Urinary bladder (tissue), 3 donors: ENCODE measurements at regions not wholly inside any gene's neighbourhood (a gene's known extent, or its start where the extent isn't known, plus 50 kb on each side); places are given as distances from the start of the nearest gene placed in this dataset.
"Not testable (repeated sequence)": the region's sequence is repeated elsewhere in the genome, so short reads cannot be mapped to it uniquely, and the experiment has no call there.

ENCODE experiments used
- DNase-seq: peaks from one replicate; pipeline ENCODE4 v3.0.0-alpha.2; 2015; ENCODE audit errors: extremely low spot score
- H3K27ac ChIP-seq: one replicate; pipeline ENCODE4 v1.5.1; 2013; ENCODE audit warnings: low read depth, mild to moderate bottlenecking, moderate library complexity
- H3K36me3 ChIP-seq: one replicate; pipeline ENCODE4 v1.6.1; 2013; ENCODE audit warnings: mild to moderate bottlenecking, moderate library complexity; ENCODE audit not compliant: insufficient read depth
- H3K4me1 ChIP-seq: one replicate; pipeline ENCODE4 v1.6.1; 2013; ENCODE audit warnings: mild to moderate bottlenecking, moderate library complexity; ENCODE audit not compliant: insufficient read depth
- H3K4me3 ChIP-seq: one replicate; pipeline ENCODE4 v1.5.1; 2013; ENCODE audit warnings: low read depth, low read length
- WGBS: extraction: QIAGEN DNeasy Blood & Tissue Kit; methylation state at CpG from one replicate; pipeline ENCODE4 v1.1.7; 2013; 5-methylcytosine and 5-hydroxymethylcytosine counted together
- donor health status: healthy with polysubstance abuse.
- donor health status: healthy.

GRCh38 chr7:93028610-93029009, 89.2 kb downstream of the SAMD9 start:
- Histone ChIP-seq H3K36me3 (no peaks in the 10 kb centered on the region), H3K27ac (no peak overlapping the region), H3K4me3 (no peak overlapping the region), H3K4me1 (no peaks in the 10 kb centered on the region)
- 82% methylated on average over 3 of the region's 3 CpGs for WGBS
- DNase-seq, result no peak

GRCh38 chr7:93027044-93027443, 90.7 kb downstream of the SAMD9 start:
- WGBS, result 57% methylated on average over 5 of the region's 5 CpGs

DNA sequence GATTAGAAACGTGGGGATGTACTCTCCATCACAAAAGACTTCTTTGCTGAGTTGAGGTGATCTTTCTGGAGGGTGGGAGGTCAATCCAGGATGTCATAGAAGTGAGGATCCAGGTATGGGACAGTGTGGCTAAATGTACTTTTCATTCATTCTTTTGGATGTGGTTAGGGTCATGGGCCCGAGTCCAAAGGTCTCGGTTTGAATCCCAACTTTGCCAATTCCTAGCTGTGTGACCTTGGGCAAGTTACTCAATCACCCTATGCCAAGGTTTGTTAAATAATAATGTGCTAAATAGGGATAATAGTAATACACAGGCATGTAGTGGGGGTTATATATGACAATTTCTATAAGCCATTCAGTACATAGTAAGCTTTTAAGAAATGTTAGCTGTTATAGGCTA, 91.4 kb downstream of the SAMD9 start:
- Histone ChIP-seq H3K27ac (no peak overlapping the region), H3K4me1 (no peaks in the 10 kb centered on the region), H3K4me3 (no peak overlapping the region), H3K36me3 (no peaks in the 10 kb centered on the region)
- 75% methylated on average over 3 of the region's 3 CpGs for WGBS
- no peak for DNase-seq

More at GRCh38 chr7:93027044-93027443, 90.7 kb downstream of the SAMD9 start:
- Histone ChIP-seq H3K4me3 (no peak overlapping the region), H3K27ac (no peak overlapping the region), H3K36me3 (no peaks in the 10 kb centered on the region), H3K4me1 (no peaks in the 10 kb centered on the region)
- no peak for DNase-seq

GRCh38 chr7:93025389-93025788, 92.4 kb downstream of the SAMD9 start:
- WGBS, result 70% methylated on average over 2 of the region's 2 CpGs
- Histone ChIP-seq H3K27ac (no peak overlapping the region), H3K4me1 (no peaks in the 10 kb centered on the region), H3K36me3 (no peaks in the 10 kb centered on the region), H3K4me3 (no peak overlapping the region)
- no peak for DNase-seq

DNA sequence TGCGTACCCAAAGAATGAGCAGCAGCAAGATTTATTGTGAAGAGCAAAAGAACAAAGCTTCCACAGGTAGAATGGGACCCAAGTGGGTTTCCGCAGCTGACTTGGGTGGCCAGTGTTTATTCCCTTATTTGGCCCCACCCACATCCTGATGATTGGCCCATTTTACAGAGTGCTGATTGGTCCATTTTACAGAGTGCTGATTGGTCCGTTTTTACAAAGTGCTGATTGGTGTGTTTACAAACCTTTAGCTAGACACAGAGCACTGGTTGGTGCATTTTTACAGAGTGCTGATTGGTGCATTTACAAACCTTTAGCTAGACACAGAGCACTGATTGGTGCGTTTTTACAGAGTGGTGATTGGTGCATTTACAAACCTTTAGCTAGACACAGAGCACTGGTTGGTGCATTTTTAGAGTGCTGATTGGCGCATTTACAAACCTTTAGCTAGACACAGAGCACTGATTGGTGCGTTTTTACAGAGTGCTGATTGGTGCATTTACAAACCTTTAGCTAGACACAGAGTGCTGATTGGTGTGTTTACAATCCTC, 94.8 kb downstream of the SAMD9 start:
- H3K4me3 ChIP-seq, H3K27ac ChIP-seq, H3K36me3 ChIP-seq, DNase-seq, H3K4me1 ChIP-seq: not testable (repeated sequence)
- WGBS, result 95% methylated on average over 6 of the region's 6 CpGs

DNA sequence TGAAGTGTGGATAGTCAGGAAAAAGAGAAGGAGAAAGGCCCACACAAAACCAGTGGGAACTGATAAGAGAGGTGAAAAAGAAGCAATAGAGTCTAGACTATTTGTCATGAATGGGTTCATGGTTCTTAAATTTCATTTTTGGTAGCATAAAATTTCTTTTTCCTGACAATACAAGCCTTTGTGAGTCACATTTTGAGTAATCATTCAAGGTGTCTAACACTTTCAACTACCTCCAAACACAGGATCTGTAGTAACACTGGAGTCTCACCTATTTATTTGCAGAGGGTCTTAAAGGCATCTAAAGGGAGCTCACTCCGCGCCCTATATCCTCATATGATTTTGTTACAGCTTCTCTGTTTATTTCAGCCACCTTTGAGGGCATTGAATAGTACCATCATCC, 96.0 kb downstream of the SAMD9 start:
- DNase-seq, result no peak
- 96% methylated on average over 2 of the region's 2 CpGs for WGBS
- H3K36me3 ChIP-seq, result no peaks in the 10 kb centered on the region
- no peaks in the 10 kb centered on the region for H3K4me1 ChIP-seq
- no peak overlapping the region for H3K4me3 ChIP-seq
- no peak overlapping the region for H3K27ac ChIP-seq

DNA sequence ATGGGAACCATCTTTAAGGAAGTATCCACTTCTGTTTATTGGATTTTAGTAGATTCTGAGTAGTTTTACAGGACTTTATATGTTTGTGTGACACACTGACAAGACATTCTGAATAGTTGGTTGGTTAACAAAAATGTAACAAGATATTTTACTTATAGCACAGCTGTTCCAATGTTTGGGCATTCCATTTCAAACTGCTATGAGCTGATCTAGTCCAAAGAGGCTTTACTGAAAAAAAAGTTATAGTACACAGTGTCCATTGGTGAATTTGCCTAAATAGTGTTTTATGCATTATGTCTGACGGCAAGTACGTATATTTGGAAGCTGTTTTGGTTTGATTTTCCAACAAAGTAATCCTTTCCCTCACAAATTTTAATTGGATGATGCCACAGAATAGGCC, 99.1 kb downstream of the SAMD9 start:
- Histone ChIP-seq H3K36me3 (no peaks in the 10 kb centered on the region), H3K4me3 (no peak overlapping the region), H3K27ac (no peak overlapping the region), H3K4me1 (peaks cover 3% of the 10 kb centered on the region)
- no peak for DNase-seq
- 83% methylated on average over 2 of the region's 2 CpGs for WGBS

DNA sequence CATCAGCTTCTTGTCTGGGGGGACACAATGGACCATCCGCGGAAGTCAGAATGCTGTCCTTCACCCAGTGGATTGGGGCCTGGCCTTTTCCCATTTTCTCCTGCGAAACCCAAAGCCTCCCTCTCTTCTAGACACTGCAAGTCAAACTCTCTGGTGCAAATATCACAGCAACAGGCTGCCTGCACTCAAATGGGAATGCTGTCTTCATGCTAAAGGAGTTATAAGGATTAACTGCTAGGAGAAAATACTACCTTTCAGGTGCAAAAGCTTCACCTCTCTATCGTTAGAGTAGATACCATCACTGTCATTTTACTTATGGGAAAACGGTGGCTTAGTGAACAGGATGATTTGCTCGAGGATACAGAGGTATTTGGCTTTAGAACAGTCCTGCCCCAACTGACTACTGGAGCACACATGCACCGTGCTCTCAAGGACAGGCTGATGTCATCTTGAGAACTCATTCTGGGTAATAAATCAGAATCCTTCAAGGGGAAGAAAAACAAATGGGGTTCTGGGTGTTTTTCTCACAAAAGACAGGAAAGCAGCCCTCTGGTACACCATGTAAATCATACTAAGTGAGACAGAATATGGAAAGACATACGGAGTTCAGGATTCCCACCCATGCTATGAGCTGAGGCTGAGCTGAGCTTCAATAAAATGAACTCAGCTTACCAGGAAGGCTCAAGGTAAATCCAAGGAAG, 100.9 kb downstream of the SAMD9 start:
- WGBS, result 63% methylated on average over 8 of the region's 8 CpGs

DNA sequence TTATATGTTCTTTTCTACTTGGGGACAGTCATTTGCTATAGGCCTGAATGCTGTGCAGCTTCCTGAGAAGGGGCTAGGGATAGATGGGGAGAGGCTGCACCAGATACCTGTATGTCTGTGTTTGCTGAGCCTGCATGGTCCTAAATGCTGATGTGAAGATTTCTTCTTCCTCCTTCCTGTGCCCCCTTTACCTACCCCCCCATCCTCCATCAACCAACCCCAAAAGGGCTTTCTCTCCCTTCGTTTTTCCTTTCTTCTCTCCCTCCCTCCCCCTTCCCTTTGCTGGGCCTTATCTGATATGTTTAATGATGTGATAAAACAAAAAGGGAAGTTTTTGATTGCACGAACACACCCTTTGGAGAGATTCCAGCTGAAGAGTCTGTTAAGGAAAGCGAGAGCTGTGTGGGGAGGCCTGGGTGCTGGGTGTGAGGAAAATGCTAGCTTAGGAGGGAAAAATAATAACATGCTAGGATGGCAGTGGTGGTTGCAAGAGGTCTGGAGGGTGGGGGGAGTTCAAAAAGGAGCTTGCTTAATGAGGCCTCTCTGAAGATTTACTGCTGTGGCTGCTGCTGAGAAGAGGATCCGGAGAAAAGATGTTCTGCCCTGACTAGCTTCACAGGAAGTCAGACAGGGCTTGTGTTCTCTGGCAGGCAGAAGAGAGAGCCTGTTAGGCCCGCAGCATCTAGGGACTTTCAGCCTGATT, 101.8 kb downstream of the SAMD9 start:
- no peak overlapping the region for H3K27ac ChIP-seq
- peak; percentile 45 for DNase-seq
- H3K4me1 ChIP-seq, result peaks cover 3% of the 10 kb centered on the region
- WGBS, result 7% methylated on average over 5 of the region's 5 CpGs
- no peaks in the 10 kb centered on the region for H3K36me3 ChIP-seq
- no peak overlapping the region for H3K4me3 ChIP-seq

More for the DNA sequence above, 100.9 kb downstream of the SAMD9 start:
- no peak for DNase-seq
- Histone ChIP-seq H3K4me1 (peaks cover 3% of the 10 kb centered on the region), H3K27ac (no peak overlapping the region), H3K4me3 (no peak overlapping the region), H3K36me3 (no peaks in the 10 kb centered on the region)

- H3K4me3 ChIP-seq, result no peak overlapping the region
- peak; percentile 36 for DNase-seq
- WGBS, result 40% methylated on average over 3 of the region's 3 CpGs
- no peak overlapping the region for H3K27ac ChIP-seq
- H3K36me3 ChIP-seq, result no peaks in the 10 kb centered on the region
- H3K4me1 ChIP-seq, result peaks cover 3% of the 10 kb centered on the region
Measured at GRCh38 chr7:93015101-93015778, 102.5 kb downstream of the SAMD9 start.

DNA sequence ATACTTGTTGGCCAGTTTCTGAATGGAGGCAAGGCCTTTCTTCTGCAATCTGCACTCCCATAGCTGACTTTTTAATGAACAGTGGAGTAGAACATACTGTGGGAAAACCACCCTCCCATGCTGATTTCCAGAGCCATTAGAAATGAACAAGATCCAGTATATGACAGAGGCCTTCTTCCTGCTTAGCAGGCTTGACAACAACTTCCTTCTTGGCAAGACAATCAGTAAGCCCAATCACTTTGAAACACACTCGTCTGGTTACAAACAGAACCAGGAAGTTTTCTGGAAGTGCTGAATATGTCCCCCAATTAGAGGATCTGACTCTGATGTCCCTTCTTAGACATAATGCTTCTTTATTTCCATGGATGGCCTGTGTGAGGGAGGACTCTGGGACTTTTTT, 103.4 kb downstream of the SAMD9 start:
- no peak overlapping the region for H3K4me3 ChIP-seq
- peak; percentile 26 for DNase-seq
- H3K36me3 ChIP-seq, result no peaks in the 10 kb centered on the region
- no peak overlapping the region for H3K27ac ChIP-seq
- H3K4me1 ChIP-seq, result peaks cover 3% of the 10 kb centered on the region
- WGBS, result 36% methylated on average over 1 of the region's 1 CpG

DNA sequence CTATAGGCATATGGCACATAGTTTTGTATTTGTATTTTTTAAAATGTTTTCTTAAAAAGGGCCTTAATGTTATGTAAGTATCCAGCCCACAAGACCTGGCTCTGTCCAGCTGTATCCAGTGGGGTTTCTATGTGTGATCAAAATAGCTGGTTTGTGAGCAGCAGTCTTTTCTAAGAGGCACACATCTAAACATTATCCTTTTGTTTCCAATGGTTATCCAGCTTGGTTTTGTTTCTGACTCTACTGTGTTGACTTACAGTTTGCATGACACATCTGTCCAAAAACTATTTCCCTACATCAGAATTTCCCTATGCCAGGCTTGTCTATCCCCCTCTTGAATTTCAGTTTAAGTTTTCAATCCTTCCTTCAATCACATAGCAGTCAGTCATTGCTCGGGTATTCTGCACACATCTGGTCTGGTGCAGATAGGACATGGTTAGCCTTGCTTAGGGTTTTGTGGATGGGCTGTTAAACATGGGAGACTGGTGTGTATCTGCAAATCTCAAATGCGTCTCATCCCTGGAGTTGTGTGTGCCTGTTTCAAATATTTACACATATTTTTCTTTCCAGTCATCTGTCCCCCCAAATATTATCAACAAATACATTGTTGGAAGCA, 104.2 kb downstream of the SAMD9 start:
- no peak overlapping the region for H3K27ac ChIP-seq
- peaks cover 3% of the 10 kb centered on the region for H3K4me1 ChIP-seq
- WGBS, result 80% methylated on average over 2 of the region's 2 CpGs
- H3K4me3 ChIP-seq, result no peak overlapping the region
- no peaks in the 10 kb centered on the region for H3K36me3 ChIP-seq
- DNase-seq, result no peak
